ENCODE measurements at regions not wholly inside any gene's neighbourhood (a gene's known extent, or its start where the extent isn't known, plus 50 kb on each side); places are given as distances from the start of the nearest gene placed in this dataset.
"Not testable (repeated sequence)": the region's sequence is repeated elsewhere in the genome, so short reads cannot be mapped to it uniquely, and the experiment has no call there.

- DNase-seq = no peak
Observed at GRCh38 chr16:72590151-72590937, 418.4 kb upstream of the PMFBP1 start.

- DNase-seq = no peak
Observed at GRCh38 chr16:72588551-72588950, 416.6 kb upstream of the PMFBP1 start.

DNA sequence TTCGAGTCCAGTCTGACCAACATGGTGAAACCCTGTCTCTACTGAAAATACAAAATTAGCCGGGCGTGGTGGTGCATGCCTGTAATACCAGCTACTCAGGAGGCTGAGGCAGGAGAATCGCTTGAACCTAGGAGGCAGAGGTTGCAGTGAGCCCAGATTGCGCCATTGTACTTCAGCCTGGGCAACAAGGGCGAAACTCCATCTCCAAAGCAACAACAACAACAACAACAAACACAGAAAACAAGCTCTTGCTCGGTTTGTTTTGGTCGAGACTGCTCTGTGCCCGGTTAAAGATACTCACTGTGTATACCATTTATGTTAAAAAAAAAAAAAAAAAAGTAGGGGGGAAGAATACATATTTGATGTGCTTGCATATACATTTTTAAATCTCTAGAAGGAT is 406.1 kb upstream of the PMFBP1 start:
- DNase-seq = not testable (repeated sequence)

- no peak for DNase-seq
Observed at GRCh38 chr16:72576189-72576588, 404.2 kb upstream of the PMFBP1 start.

- DNase-seq = no peak
Observed at GRCh38 chr16:72569677-72570076, 397.7 kb upstream of the PMFBP1 start.

DNA sequence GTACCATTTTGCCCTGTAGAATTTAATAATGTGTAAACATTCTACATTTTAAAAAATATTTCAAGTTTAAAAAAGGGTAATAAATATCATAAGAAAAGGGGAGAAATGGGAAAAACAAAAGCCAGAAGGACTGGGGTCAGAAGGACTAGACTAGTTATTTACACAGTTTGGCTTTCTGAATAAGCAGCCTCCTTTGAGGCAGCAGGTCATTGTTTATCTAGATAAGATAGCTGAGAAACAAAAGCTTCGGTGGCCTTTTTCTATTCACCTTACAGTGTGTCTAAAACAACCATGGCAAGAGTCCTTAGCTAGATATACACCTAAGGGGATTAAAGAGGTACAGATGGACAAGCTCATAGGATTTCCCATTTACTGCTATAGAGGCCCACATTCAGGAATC is 396.5 kb upstream of the PMFBP1 start:
- no peak for DNase-seq

DNA sequence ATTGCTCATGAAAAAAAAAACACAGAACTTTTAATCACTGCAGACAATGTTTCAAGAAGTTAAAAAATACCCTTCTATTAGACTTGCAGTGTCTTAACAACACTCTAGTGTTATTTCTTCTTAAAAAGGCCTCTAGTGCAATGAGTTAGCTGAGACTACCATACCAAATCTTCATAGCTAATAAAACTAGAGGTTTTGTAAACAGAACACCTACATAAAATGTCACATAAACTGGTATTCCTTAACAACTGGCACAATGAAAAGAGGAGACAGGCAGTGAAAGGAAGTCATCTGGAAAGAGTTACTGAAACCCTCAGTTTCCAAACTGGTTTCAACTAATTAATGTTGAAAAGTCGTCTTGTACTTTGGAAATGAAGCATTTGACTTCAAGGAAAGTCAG is 394.2 kb upstream of the PMFBP1 start:
- DNase-seq = no peak

DNA sequence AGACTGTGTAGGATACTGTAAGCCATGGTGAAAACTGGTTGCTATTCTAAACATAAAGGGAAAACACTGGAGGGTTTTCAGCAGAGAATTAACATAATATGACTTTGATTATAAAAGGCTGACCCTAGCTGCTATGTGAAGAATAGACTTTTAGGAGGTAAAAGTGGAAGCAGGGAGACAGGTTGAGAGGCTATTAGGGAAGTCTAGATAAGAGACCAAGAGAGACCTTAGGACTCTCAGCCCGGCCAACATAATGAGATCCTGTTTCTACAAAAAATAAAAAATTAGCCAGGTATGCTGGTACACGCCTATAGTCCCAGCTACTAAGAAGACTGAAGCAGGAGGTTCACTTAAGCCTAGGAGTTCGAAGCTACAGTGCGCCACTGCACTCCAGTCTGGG is 393.2 kb upstream of the PMFBP1 start:
- DNase-seq = no peak

DNA sequence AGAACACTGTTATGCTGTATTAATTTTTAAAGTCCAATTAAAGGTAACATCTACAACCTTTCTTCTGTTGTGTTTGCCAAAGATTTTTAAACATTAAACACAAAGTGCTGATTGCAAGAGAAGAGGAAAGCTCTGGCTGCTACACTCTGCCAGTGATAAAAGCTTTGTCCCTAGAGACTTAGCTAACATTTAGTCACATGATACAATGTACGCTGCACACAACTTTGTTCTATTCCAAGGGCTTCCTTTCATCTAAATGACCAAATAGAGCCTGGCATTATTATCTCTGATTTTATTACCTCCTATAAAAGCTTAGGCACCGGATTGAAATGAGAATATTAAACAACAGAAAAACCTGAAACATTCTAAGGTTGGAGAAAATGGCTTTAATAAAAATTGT is 388.7 kb upstream of the PMFBP1 start:
- peak; percentile 18 for DNase-seq

DNA sequence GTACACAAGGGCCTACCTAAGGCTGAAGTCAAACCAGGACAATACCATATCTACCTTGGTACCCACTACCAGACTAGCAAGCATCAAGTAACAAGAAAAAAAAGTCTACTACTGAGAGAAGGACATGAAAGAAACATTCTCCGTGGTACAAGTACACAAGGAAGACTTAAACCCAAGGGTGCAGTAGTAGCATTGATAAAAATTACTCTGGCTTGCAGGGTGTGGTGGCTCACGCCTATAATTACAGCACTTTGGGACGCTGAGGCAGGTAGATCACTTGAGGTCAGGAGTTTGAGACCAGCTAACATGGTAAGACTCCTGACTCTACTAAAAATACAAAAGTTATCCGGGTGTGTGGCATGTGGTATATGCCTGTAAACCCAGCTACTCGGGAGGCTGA is 386.5 kb upstream of the PMFBP1 start:
- DNase-seq = no peak

- no peak for DNase-seq
Observed at GRCh38 chr16:72554935-72555334, 383.0 kb upstream of the PMFBP1 start.

DNA sequence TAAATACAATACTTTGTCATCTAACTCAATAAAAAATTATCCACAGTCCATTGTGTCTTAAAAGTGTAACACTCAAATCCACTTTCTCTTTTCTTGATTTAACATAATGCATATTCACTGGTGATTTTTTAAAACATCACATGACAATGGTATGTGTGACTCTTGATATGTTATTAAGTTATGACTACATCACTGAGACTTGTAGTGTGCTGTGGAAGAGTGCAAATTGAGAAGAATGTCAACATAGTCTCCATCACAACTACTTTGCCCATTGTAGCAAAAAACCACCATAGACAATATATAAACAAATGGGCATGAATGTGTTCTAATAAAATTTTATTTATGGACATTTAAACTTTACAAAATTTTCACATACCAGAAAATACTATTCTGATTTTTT is 380.7 kb upstream of the PMFBP1 start:
- no peak for DNase-seq

GRCh38 chr16:72551649-72552048 is 379.7 kb upstream of the PMFBP1 start:
- no peak for DNase-seq

DNA sequence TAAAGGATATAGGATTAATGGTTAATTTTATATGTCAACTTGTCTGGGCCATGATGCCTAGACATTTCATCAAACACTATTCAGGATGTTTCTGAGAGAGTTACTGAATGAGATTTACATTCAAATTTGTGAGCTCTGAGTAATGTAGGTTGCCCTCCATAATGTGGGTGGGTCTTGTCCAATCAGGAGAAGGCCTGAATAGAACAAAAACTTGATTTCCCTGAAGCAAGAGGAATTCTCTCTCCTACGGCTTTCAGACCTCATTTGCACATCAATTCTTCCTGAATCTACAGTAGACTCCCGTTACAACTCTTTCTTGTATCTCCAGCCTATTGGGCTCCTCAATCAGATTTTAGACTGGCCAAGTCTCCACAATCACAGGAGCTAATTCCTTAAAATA is 377.9 kb upstream of the PMFBP1 start:
- no peak for DNase-seq

GRCh38 chr16:72542102-72542501 is 370.1 kb upstream of the PMFBP1 start:
- DNase-seq = no peak

DNA sequence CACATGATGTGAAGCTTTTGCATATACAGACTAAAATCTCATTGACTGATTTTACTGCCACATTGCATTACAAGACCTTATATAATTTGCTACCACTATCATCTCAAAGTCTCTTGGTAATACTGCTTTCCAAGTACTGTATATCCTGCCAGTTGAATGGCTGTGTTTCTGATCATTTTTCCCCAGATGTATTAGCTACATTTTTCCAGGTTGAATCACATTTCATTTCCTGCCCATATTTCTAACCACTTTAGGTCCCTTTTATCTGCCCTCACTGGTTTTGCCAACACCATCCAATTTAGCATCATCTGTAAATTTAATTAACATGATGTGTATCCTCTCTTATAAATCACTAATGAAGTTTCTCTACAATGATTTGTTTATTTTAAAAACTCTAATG is 365.7 kb upstream of the PMFBP1 start:
- no peak for DNase-seq

GRCh38 chr16:72536723-72537435 is 364.9 kb upstream of the PMFBP1 start:
- no peak for DNase-seq

DNA sequence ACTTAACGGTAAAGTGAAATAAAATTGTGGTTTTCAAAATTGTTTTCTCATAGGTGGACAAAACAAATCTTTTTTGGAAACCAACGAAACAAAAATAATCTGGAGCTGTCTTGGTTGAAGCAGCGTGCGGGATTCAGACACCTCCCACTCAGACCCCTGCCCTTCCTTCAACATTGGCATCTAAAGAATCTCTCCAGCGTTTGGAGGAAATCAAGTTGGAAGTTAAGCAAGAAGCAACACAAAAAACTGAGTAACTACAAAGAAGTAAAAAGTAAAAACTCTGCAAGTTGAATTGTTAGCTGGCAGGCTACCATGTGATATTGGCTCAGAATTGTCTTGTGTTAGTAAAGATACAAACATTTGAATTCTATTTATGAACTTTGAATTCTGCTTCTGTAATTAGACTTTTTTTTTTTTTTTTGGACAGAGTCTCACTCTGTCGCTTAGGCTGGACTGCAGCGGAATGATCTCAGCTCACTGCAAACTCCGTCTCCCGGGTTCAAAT is 361.0 kb upstream of the PMFBP1 start:
- no peak for DNase-seq

GRCh38 chr16:72530434-72530833 is 358.5 kb upstream of the PMFBP1 start:
- DNase-seq = no peak

GRCh38 chr16:72523087-72523486 is 351.1 kb upstream of the PMFBP1 start:
- no peak for DNase-seq

DNA sequence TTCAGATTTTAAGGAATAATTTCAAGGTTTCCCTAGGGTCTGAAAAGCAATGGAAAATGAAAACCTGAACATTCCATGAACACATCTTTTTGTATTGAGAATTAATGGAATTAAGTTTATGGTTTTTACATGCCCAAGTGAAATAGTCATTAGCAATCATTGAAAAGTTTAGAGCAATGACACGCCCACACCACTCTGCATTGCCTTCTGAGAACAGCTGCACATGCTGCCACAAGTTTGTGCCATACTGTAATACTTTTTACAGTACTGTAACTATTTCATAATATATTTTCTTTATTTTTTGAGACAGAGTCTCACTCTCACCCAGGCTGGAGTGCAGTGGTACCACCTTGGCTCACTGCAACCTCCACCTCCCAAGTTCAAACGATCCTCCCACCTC is 345.2 kb upstream of the PMFBP1 start:
- no peak for DNase-seq

GRCh38 chr16:72511171-72511570 is 339.2 kb upstream of the PMFBP1 start:
- DNase-seq = no peak

- DNase-seq = no peak
Observed at GRCh38 chr16:72508191-72508590, 336.2 kb upstream of the PMFBP1 start.

DNA sequence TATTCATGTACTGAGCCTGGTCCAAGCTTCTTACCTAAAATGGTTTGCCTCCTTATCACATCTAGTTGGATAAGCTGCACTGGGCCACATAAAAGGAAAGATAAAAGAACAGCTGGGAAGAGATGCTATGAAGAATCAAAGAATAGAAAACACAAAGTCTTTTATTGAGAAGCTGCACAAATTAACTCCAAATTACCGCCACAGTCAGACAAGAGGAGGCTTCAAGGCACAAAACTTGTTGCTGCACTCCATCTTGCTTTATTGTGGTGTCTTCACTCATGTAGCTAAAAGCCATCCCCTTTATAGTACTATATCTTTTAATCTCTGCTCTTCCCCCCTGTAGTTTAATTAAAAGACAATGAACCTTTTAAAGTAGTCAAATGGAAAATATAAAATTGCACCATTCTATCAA is 330.6 kb upstream of the PMFBP1 start:
- DNase-seq = no peak

Data from NCI-H1105 (cell line).